ENCODE measurements at regions not wholly inside any gene's neighbourhood (a gene's known extent, or its start where the extent isn't known, plus 50 kb on each side); places are given as distances from the start of the nearest gene placed in this dataset.

- no peaks in the 10 kb centered on the region for H4K20me1 ChIP-seq (ENCODE audit: insufficient read depth, low read length)
- intact Hi-C loops (cut with micrococcal nuclease) = no loop called here
- no peak overlapping the region for H3K27ac ChIP-seq (ENCODE audit: low read depth in 1 of 2, low read length in 2 of 2)
- no peak overlapping the region for H2AFZ ChIP-seq (ENCODE audit: insufficient read depth, low read depth, low read length, poor library complexity, severe bottlenecking)
- H3K9ac ChIP-seq (ENCODE audit: insufficient read depth, low read length, poor library complexity, severe bottlenecking) = no peak overlapping the region
- H3K9me3 ChIP-seq (replicated peaks in 1 of 2; ENCODE audit: control insufficient read depth in 1 of 2, insufficient read depth in 1 of 2, low read length in 2 of 2) = peaks cover 6 to 10% of the 10 kb centered on the region in 2 donors
- Mint-ChIP-seq H3K27ac (no peak overlapping the region), H3K9me3 (peaks cover 2 to 18% (median 8%) of the 10 kb centered on the region in 7 donors), H3K4me3 (no peak overlapping the region), H3K27me3 (ENCODE audit: low read depth in 3 of 3) (peaks cover 0 to 1% (median 0%) of the 10 kb centered on the region in 3 donors), H3K4me1 (no peaks in the 10 kb centered on the region), H3K36me3 (no peaks in the 10 kb centered on the region)
- WGBS (ENCODE audit: insufficient coverage) = 95% methylated on average over 4 of the region's 8 CpGs
- H3K27me3 ChIP-seq (ENCODE audit: control insufficient read depth in 2 of 2, insufficient read depth in 2 of 2, low read length in 2 of 2) = no peaks in the 10 kb centered on the region
- no peaks in the 10 kb centered on the region for H3K79me2 ChIP-seq (ENCODE audit: insufficient read depth, low read length)
- H3K36me3 ChIP-seq (replicated peaks in 1 of 2; ENCODE audit: control insufficient read depth in 1 of 2, insufficient read depth in 2 of 2, low read length in 2 of 2) = no peaks in the 10 kb centered on the region
- no peak for DNase-seq
- no peak overlapping the region for H3K4me3 ChIP-seq (replicated peaks in 1 of 3; ENCODE audit: low read depth in 2 of 3, low read length in 3 of 3)
- no peak overlapping the region for H3K4me2 ChIP-seq (replicated peaks; ENCODE audit: extremely low read depth, low read length, poor library complexity, severe bottlenecking)
- TF ChIP-seq CTCF (IDR thresholded peaks at IDR 0.05) = no peak
- H3K4me1 ChIP-seq (ENCODE audit: control insufficient read depth in 1 of 2, insufficient read depth in 2 of 2, low read length in 2 of 2) = no peaks in the 10 kb centered on the region
Observed at GRCh38 chr7:33836797-33837355, 68.5 kb upstream of the BMPER start.

- Mint-ChIP-seq H3K27me3 (ENCODE audit: low read depth in 3 of 3) (peaks cover 0 to 1% (median 0%) of the 10 kb centered on the region in 3 donors), H3K4me1 (no peaks in the 10 kb centered on the region)
- no peak for DNase-seq
Observed at GRCh38 chr7:33837356-33837851, 67.9 kb upstream of the BMPER start.

More at GRCh38 chr7:33837356-33837851, 67.9 kb upstream of the BMPER start:
- Histone ChIP-seq H3K27ac (ENCODE audit: low read depth in 1 of 2, low read length in 2 of 2) (no peak overlapping the region), H3K4me2 (replicated peaks; ENCODE audit: extremely low read depth, low read length, poor library complexity, severe bottlenecking) (no peak overlapping the region), H3K9ac (ENCODE audit: insufficient read depth, low read length, poor library complexity, severe bottlenecking) (no peak overlapping the region), H4K20me1 (ENCODE audit: insufficient read depth, low read length) (no peaks in the 10 kb centered on the region), H2AFZ (ENCODE audit: insufficient read depth, low read depth, low read length, poor library complexity, severe bottlenecking) (no peak overlapping the region), H3K79me2 (ENCODE audit: insufficient read depth, low read length) (no peaks in the 10 kb centered on the region), H3K9me3 (replicated peaks in 1 of 2; ENCODE audit: control insufficient read depth in 1 of 2, insufficient read depth in 1 of 2, low read length in 2 of 2) (peaks cover 6 to 10% of the 10 kb centered on the region in 2 donors), H3K4me1 (ENCODE audit: control insufficient read depth in 1 of 2, insufficient read depth in 2 of 2, low read length in 2 of 2) (no peaks in the 10 kb centered on the region), H3K27me3 (ENCODE audit: control insufficient read depth in 2 of 2, insufficient read depth in 2 of 2, low read length in 2 of 2) (no peaks in the 10 kb centered on the region), H3K4me3 (replicated peaks in 1 of 3; ENCODE audit: low read depth in 2 of 3, low read length in 3 of 3) (no peak overlapping the region), H3K36me3 (replicated peaks in 1 of 2; ENCODE audit: control insufficient read depth in 1 of 2, insufficient read depth in 2 of 2, low read length in 2 of 2) (no peaks in the 10 kb centered on the region)
- intact Hi-C loops (cut with micrococcal nuclease) = no loop called here
- WGBS (ENCODE audit: insufficient coverage) = 97% methylated on average over 11 of the region's 14 CpGs
- Mint-ChIP-seq H3K9me3 (peaks cover 2 to 18% (median 6%) of the 10 kb centered on the region in 7 donors), H3K4me3 (no peak overlapping the region), H3K27ac (no peak overlapping the region), H3K36me3 (no peaks in the 10 kb centered on the region)
- no peak for TF ChIP-seq CTCF (IDR thresholded peaks at IDR 0.05)
